Skin epidermis (tissue), 12 donors: ENCODE measurements at regions not wholly inside any gene's neighbourhood (a gene's known extent, or its start where the extent isn't known, plus 50 kb on each side); places are given as distances from the start of the nearest gene placed in this dataset.

ENCODE experiments used
- H3K27ac ChIP-seq, 21 experiments: fragments of 200-600 bp; sonication (generic) in 11 of 21; one replicate each; pipeline ENCODE4 v1.5.0; 2020; ENCODE audit warnings: mild to moderate bottlenecking in 3 of 21, inconsistent platforms in 2 of 21, moderate library complexity in 2 of 21
- H3K4me3 ChIP-seq, 7 experiments: fragments of 200-600 bp; sonication (generic) in 2 of 7; one replicate each; pipeline ENCODE4 v1.5.0; 2020; ENCODE audit warnings: inconsistent platforms in 2 of 7, mild to moderate bottlenecking in 2 of 7, moderate library complexity in 1 of 7

GRCh38 chr6:105618247-105618646 lies 215.4 kb upstream of the PREP start:
- Histone ChIP-seq H3K27ac (no peak overlapping the region), H3K4me3 (no peak overlapping the region)

DNA sequence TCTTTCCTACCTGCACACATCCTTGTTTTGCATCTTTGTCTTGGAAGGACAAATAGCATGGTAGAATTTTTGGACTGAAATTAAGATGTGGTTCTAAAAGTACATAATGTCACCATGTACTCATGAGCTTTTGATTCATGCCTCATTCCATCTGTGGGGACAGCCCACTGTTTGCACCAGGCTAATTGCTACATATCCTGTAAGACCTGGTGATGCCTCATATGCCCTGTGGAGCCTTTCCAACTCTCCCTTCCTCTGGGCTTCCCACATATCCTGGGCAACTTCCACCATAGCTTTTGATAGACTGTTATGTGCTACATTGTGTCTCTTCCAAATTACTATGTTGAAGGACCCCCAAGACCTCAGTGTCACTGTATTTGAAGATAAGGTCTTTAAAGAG lies 213.6 kb upstream of the PREP start:
- H3K4me3 ChIP-seq: no peak overlapping the region
- H3K27ac ChIP-seq: no peak overlapping the region

DNA sequence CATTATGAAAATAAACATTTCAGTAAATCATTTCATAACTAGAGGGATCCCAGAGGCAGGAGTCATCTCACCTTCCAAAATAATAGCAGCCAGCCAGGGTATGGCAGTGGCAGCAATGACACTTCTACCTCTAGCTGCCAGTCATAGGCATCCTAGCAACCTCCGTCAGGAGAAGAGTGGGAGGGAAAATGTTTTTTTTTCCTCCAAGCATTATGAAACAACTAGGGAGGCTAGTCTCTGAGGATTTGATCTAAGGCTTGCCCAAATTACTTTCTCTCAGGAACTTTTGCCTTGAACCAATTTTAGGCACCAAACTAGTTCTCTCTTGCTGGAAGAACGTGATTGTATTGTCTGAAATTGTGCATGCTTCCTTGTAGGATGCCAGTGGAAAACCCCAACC lies 208.7 kb upstream of the PREP start:
- peak overlapping the region in 12 of 21 experiments; percentile 4 to 73 (median 36) for H3K27ac ChIP-seq
- no peak overlapping the region for H3K4me3 ChIP-seq

DNA sequence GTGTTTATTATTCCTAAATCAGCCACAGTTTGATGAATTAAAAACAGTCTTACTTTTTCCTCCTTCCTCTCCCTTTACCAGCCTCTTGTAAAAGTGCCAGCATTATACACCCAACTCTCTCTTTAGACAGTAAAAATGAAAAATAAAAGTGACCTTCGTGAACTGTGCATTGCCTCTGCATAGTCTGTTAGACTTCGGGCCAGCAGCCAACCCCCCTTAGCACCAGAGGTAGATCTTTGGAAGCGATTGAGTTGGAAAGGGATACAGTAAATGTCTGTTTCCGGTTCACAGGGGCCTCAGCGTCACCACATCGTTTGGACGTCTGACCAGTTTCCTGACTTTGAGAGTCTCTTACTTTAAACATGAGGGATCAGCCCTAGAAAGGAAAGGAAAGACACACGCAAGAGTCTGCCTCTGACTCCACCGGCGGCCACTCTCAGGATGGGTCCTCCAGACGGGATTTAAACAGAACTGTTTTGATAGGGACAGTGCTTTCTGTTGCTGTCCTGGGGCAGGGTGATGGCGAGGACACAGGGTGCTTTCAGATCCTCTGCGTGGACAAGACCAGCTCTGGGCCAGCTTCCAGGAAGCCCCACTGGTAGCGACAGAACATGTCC lies 206.6 kb upstream of the PREP start:
- H3K4me3 ChIP-seq: no peak overlapping the region
- H3K27ac ChIP-seq: peak overlapping the region in 16 of 21 experiments; percentile 14 to 73 (median 52)

GRCh38 chr6:105608711-105609374 lies 206.0 kb upstream of the PREP start:
- Histone ChIP-seq H3K27ac (peak overlapping the region in 15 of 21 experiments; percentile 3 to 73 (median 53)), H3K4me3 (no peak overlapping the region)

GRCh38 chr6:105607636-105608621 lies 205.0 kb upstream of the PREP start:
- Histone ChIP-seq H3K4me3 (no peak overlapping the region), H3K27ac (peak overlapping the region in 11 of 21 experiments; percentile 2 to 73 (median 52))

- Histone ChIP-seq H3K4me3 (no peak overlapping the region), H3K27ac (peak overlapping the region in 3 of 21 experiments; percentile 35 to 73 (median 63))
Observed at GRCh38 chr6:105606831-105607463, 204.1 kb upstream of the PREP start.

DNA sequence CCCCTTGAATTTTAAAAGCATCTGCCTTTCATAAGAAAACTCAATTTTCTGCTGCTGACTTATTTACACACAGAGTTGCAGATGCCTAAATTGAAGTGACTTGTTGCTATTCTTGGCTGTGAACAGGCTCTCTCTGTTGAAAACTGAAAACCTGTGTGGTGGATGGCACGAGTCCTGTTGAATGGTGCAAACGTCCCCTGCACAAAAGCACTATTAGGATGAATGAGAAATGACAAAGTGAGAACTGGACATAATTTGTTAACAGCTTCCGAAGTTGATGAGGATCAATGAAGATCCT lies 201.7 kb upstream of the PREP start:
- Histone ChIP-seq H3K4me3 (no peak overlapping the region), H3K27ac (peak overlapping the region in 7 of 21 experiments; percentile 2 to 91 (median 20))

DNA sequence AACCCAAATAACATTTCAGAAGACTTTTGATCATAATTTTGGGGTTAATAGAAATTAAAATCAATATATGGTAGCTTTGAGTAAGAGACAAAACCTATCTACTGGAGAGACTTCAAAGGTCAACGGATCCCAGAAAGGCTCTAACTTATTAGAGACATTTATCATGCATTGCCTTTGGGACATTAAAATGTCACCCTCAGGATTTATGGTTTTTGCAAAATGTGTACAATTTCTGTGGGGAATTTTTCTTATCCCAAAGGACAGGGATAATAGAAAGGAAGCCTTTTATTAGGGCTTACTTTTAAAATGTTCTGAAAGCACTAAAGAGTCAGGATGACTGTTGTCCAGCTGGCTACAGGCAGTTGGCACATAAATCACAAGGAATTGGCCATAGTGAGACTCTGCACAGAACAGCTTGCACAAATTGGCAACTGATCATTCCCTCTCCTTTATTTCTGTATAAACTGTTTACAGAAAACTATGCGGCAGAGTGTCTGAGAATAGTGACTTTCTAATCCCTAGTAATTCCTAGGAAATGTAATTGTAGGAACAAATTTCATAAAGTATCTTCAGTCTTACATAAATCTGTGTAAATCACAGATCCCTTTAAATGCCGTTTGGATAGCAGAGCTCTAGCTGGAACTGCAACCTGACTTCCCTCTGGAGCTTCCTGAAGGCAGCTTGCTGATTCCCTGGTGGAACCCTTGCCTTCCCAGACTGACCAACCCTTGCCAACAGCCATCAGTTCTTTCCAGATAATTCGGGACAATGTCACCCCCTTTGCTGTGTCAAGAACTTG lies 201.1 kb upstream of the PREP start:
- Histone ChIP-seq H3K27ac (peak overlapping the region in 7 of 21 experiments; percentile 2 to 91 (median 20)), H3K4me3 (no peak overlapping the region)

- H3K4me3 ChIP-seq: peak overlapping the region in 1 of 7 experiments; percentile 3
- peak overlapping the region in 20 of 21 experiments; percentile 60 to 93 (median 80) for H3K27ac ChIP-seq
Observed at GRCh38 chr6:105601541-105602236, 198.8 kb upstream of the PREP start.

DNA sequence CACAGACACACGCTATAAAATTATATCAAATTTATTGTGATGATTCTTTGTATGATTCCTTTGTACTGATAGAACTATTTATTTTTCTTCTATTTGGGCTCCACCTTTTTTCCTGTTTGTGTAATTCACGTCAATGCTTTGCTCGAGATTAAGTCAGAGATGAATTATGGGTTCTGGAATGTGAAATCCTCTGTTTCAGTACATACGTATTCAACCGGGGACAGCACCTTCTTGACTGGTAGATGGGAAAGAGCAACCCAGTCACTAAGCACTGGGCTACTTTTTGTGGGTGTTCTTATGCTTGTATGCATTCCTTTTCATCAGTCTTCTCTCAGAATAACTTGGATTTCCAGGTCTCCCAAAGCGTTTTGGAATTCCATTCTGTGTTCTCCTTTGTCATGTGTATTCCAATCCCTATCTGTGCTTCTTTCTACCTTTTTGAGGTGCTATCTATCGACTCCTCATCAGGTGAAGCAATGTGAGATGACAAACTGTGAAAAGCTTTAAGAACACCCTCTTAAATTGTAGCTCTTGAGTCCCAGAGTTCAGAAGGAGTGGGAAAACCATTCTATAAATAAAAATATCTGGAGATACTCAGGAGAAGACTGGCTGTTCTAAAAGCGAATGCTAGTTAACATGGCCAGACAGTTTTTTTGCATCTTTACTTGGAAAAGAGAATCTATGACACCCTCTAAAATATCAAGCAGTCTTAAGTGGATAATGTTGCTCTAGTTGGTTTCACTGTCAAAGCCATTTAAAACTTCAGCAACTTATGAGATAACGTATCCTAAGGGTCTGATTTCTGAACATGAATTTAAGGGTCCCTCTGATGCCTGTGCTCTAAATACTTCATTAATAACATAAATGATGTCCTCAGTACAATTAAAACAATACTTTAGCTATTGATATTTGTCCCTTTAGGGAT lies 197.7 kb upstream of the PREP start:
- H3K27ac ChIP-seq: peak overlapping the region in 20 of 21 experiments; percentile 45 to 93 (median 80)
- no peak overlapping the region for H3K4me3 ChIP-seq

DNA sequence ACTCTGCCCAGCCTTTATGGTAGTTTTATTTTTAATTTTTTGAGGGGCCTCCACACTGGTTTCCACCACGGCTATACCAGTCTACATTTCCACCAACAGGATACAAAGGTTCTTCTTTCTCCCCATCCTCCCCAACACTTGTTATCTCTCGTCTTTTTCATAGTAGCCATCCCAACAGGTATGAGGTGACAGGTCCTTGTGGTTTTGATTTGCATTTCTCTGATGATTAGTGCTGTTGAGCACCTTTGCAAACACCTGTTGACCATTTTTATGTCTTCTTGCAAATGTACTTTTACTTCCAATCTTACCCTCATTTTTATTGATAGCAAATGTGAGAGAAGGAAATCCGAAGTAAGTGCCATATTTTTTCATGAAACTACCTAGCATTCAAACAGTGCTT lies 195.4 kb upstream of the PREP start:
- no peak overlapping the region for H3K4me3 ChIP-seq

DNA sequence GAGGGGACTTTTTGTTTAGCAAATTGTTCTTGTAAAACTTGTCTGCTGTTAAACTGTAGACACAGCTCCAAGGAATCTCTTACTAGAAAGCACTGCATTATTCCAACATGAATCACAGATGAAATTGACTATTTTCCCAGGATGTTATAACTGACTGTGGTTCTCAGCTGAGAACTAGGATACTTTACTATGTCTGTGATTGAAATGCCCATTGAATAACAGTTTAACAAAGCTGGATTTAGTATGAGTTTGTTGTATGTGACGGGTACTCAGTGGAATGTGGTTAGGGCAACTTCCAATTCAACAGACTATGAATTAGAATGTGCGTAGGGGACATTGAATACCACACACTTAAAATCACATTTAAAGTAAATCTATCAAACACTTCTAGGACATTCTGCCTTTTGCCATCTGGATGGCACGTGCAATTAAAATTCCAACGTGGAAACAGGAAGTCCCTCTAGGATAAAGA lies 193.4 kb upstream of the PREP start:
- Histone ChIP-seq H3K4me3 (no peak overlapping the region), H3K27ac (peak overlapping the region in 7 of 21 experiments; percentile 1 to 45 (median 27))

More for the DNA sequence above, 195.4 kb upstream of the PREP start:
- H3K27ac ChIP-seq: peak overlapping the region in 1 of 21 experiments; percentile 79

GRCh38 chr6:105595829-105596228 lies 192.9 kb upstream of the PREP start:
- H3K4me3 ChIP-seq: no peak overlapping the region
- peak overlapping the region in 10 of 21 experiments; percentile 1 to 80 (median 16) for H3K27ac ChIP-seq

DNA sequence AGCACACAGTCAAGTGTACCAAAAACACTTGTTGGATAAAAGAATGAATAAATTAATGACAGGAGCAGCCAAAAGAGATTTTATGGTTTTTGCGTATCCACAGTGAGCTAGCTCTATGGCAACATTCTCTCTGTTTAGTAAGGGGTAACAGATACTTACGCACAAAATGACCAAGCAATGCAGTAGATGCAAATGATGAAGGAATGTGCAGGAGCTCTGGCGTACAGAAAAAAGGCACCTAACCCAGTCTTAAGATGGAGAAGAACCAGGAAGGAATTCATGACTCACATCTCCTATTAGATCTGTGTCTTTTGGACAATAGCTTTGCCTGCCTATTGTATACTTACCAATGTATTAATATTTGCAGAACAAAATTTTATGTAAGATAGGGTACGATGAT lies 191.9 kb upstream of the PREP start:
- H3K27ac ChIP-seq: peak overlapping the region in 10 of 21 experiments; percentile 2 to 80 (median 34)

DNA sequence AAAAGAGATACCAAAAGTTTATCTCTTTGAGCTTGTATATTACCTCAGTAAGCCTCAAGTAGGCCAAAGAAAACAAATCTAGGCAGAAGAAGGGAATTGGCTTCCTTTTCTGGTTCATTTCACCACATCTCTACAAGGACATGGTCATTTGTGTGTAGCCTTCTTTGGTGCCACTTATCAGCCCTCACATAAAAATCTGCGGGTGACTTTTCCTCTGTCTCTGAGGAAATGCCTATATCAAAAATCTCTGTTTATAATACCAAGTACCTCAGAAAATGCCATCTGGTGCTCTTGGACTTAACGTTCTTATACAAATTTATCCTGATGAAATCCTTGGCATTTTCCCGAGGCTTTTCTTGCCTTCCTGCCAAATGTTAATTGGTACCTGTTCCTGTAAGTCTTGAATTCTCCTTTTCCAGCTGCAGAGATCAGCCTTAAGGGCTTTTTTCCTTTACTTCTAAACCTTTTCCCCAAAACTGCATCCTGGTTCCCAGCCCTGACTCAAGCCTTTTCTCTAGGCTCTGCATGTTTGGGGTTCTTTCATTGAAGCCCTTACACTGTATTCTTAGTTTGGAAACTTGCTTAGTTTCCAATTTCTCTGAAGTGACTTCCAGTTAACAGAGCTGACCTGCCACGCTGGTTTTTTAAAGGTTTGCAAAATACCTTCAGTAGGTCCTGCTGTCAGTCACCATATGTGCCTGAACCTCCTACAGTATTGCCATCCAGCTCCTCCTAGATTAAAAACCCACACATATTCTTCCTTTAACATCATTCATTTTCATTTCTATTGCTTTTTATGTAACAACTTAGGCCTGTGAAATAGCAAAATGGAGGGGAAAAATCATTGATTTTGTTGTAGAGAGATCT lies 191.2 kb upstream of the PREP start:
- peak overlapping the region in 17 of 21 experiments; percentile 2 to 80 (median 39) for H3K27ac ChIP-seq
- H3K4me3 ChIP-seq: no peak overlapping the region

More for the DNA sequence above, 191.9 kb upstream of the PREP start:
- no peak overlapping the region for H3K4me3 ChIP-seq
